Right atrium auricular region (tissue), 2 donors: ENCODE measurements at regions not wholly inside any gene's neighbourhood (a gene's known extent, or its start where the extent isn't known, plus 50 kb on each side); places are given as distances from the start of the nearest gene placed in this dataset.

Experiments used
- DNase-seq: peaks from one replicate; pipeline ENCODE4 v3.0.0-alpha.2; 2019; ENCODE audit warnings: low spot score
- H3K27ac ChIP-seq, 2 donors: fragments of 200-600 bp; sonication (generic); 1 replicate in 1 of 2; 2 replicates in 1 of 2; pipeline ENCODE4 v1.5.1; 2016 to 2019
- H3K27me3 ChIP-seq, 2 donors: fragments of 200-600 bp; sonication (generic); one replicate each; pipeline versions ENCODE4 v1.5.1 to v1.6.0; 2017 to 2019
- H3K36me3 ChIP-seq: fragments of 200-600 bp; sonication (generic); one replicate; pipeline ENCODE4 v1.5.1; 2016
- H3K4me1 ChIP-seq, 2 donors: fragments of 200-600 bp; sonication (generic); one replicate each; pipeline versions ENCODE4 v1.5.1 to v1.6.0; 2017 to 2019
- H3K4me3 ChIP-seq, 2 donors: fragments of 200-600 bp; sonication (generic); 1 replicate in 1 of 2; 2 replicates in 1 of 2; pipeline ENCODE4 v1.5.1; 2017 to 2019; ENCODE audit warnings: mild to moderate bottlenecking in 1 of 2, moderate library complexity in 1 of 2
- H3K9me3 ChIP-seq, 2 donors: fragments of 200-600 bp; sonication (generic); one replicate each; pipeline ENCODE4 v1.5.1; 2019
- TF ChIP-seq, protein P1 (sequence below), 2 donors: fragments of 200-600 bp; sonication (generic); IDR thresholded peaks; one replicate each; pipeline ENCODE4 v1.5.1; 2019; ENCODE audit warnings: antibody characterized with exemption in 2 of 2

- Histone ChIP-seq H3K9me3 (no peaks in the 10 kb centered on the region), H3K27ac (no peak overlapping the region), H3K4me1 (no peaks in the 10 kb centered on the region), H3K27me3 (no peaks in the 10 kb centered on the region), H3K4me3 (no peak overlapping the region), H3K36me3 (no peaks in the 10 kb centered on the region)
- no peak for DNase-seq
- TF ChIP-seq, protein P1, sequence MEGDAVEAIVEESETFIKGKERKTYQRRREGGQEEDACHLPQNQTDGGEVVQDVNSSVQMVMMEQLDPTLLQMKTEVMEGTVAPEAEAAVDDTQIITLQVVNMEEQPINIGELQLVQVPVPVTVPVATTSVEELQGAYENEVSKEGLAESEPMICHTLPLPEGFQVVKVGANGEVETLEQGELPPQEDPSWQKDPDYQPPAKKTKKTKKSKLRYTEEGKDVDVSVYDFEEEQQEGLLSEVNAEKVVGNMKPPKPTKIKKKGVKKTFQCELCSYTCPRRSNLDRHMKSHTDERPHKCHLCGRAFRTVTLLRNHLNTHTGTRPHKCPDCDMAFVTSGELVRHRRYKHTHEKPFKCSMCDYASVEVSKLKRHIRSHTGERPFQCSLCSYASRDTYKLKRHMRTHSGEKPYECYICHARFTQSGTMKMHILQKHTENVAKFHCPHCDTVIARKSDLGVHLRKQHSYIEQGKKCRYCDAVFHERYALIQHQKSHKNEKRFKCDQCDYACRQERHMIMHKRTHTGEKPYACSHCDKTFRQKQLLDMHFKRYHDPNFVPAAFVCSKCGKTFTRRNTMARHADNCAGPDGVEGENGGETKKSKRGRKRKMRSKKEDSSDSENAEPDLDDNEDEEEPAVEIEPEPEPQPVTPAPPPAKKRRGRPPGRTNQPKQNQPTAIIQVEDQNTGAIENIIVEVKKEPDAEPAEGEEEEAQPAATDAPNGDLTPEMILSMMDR (IDR thresholded peaks at IDR 0.05), result no peak
Observed at GRCh38 chr6:84926189-84927155, 162.1 kb upstream of the TBX18 start.

DNA sequence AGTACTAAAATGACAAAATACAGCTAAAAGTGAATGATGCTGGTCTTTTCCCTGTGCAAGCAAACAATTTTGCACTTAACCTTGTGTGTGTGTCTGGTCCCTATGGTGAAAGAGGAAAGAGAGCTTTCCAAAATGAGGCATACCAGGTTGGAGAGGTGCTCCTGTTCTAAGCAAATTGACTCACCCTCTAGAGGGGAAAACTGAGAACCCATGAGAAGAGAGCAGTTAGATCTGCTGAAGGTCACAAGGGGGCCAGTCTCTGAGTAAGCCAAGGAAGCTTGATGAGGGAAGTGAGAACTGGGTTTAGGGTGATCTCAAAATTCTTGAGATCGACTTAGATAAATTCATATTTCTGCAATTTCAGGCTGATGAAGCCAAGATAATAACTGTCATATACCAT lies 157.5 kb upstream of the TBX18 start:
- no peak overlapping the region for H3K27ac ChIP-seq

DNA sequence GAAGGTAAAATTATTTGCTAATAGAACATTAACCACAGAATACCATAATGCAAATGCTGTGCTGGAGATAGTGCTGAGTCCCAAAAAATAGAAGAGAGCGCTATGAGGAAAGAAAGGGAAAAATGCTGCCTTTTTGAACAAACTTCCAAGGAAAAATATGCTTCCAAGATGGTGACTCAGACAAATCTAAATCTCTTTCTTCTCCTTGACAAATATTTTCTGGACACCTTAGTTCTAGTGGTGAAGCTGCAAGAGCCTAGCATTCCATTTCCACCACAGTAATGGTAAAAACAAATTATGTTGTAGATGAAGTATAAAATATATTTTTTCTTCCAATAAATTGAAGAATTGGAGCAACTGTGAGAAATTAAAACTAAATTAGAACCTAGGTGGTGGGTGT lies 155.6 kb upstream of the TBX18 start:
- DNase-seq, result no peak
- no peaks in the 10 kb centered on the region for H3K4me1 ChIP-seq
- H3K27ac ChIP-seq, result no peak overlapping the region
- TF ChIP-seq, protein P1 (IDR thresholded peaks at IDR 0.05), result no peak
- no peaks in the 10 kb centered on the region for H3K27me3 ChIP-seq
- no peak overlapping the region for H3K4me3 ChIP-seq
- no peaks in the 10 kb centered on the region for H3K36me3 ChIP-seq
- H3K9me3 ChIP-seq, result no peaks in the 10 kb centered on the region

More for the DNA sequence above, 157.5 kb upstream of the TBX18 start:
- H3K4me1 ChIP-seq, result no peaks in the 10 kb centered on the region
- H3K4me3 ChIP-seq, result no peak overlapping the region
- DNase-seq, result no peak
- H3K9me3 ChIP-seq, result no peaks in the 10 kb centered on the region
- TF ChIP-seq, protein P1 (IDR thresholded peaks at IDR 0.05), result no peak
- H3K27me3 ChIP-seq, result no peaks in the 10 kb centered on the region
- no peaks in the 10 kb centered on the region for H3K36me3 ChIP-seq

- Histone ChIP-seq H3K4me3 (no peak overlapping the region), H3K36me3 (no peaks in the 10 kb centered on the region), H3K27ac (no peak overlapping the region), H3K27me3 (no peaks in the 10 kb centered on the region), H3K9me3 (no peaks in the 10 kb centered on the region), H3K4me1 (no peaks in the 10 kb centered on the region)
- TF ChIP-seq, protein P1 (IDR thresholded peaks at IDR 0.05), result no peak
- DNase-seq, result no peak
Observed at GRCh38 chr6:84916704-84917103, 152.3 kb upstream of the TBX18 start.

DNA sequence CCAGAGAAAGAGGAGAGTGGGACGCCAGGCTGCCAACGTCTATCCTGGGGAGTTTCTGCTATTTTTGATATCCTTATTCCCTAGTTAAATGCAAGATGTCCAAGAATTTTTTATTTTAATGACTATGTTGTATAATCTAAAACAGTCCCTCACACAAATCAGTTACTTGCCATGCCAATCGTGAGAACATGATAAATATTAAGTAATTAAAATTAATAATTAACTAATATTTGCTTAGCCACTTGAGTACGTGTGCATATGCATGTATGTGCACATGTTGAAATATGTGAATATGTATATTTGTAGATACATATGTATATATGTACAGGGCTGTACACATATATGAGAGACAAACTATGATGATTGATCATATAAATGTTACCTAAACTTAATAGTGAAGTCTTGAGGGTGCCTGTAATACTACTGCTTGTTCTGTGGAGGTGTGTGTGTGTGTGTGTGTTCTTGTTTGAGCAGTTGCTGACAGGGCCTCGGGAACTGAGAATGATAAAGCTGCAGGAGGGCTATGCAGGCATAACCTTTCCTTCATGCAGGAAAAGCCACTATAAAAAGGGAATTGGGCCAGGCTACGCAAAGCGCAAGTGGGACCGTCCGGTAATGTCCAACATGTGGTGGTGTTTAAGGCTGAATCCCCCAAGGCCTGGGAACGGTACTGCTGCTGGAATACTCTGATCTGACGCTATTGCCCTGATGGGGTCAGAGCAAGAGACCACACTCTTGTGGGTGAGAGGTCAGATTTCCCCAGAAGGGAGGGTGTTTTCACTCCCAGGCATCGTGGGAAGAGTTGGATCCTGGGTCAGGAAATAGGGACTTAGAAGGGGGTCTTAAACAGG lies 148.3 kb upstream of the TBX18 start:
- DNase-seq, result no peak
- Histone ChIP-seq H3K27me3 (no peaks in the 10 kb centered on the region), H3K9me3 (no peaks in the 10 kb centered on the region), H3K27ac (no peak overlapping the region), H3K36me3 (no peaks in the 10 kb centered on the region), H3K4me3 (no peak overlapping the region), H3K4me1 (no peaks in the 10 kb centered on the region)
- TF ChIP-seq, protein P1 (IDR thresholded peaks at IDR 0.05), result no peak
